ENCODE measurements at regions not wholly inside any gene's neighbourhood (a gene's known extent, or its start where the extent isn't known, plus 50 kb on each side); places are given as distances from the start of the nearest gene placed in this dataset.

- Histone ChIP-seq H3K9me3 (no peaks in the 10 kb centered on the region), H3K4me1 (no peaks in the 10 kb centered on the region), H3K4me3 (no peak overlapping the region), H3K27ac (no peak overlapping the region), H3K36me3 (replicated peaks in 1 of 2; ENCODE audit: insufficient read depth in 1 of 2, low read depth in 2 of 2) (no peaks in the 10 kb centered on the region), H3K27me3 (no peaks in the 10 kb centered on the region)
- ATAC-seq (no peak), DNase-seq (no peak)
- 7 to 9% methylated on average over 5 to 7 of the region's 7 CpGs for WGBS, 2 donors
- TF ChIP-seq, protein P1, sequence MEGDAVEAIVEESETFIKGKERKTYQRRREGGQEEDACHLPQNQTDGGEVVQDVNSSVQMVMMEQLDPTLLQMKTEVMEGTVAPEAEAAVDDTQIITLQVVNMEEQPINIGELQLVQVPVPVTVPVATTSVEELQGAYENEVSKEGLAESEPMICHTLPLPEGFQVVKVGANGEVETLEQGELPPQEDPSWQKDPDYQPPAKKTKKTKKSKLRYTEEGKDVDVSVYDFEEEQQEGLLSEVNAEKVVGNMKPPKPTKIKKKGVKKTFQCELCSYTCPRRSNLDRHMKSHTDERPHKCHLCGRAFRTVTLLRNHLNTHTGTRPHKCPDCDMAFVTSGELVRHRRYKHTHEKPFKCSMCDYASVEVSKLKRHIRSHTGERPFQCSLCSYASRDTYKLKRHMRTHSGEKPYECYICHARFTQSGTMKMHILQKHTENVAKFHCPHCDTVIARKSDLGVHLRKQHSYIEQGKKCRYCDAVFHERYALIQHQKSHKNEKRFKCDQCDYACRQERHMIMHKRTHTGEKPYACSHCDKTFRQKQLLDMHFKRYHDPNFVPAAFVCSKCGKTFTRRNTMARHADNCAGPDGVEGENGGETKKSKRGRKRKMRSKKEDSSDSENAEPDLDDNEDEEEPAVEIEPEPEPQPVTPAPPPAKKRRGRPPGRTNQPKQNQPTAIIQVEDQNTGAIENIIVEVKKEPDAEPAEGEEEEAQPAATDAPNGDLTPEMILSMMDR (IDR thresholded peaks at IDR 0.05) = no peak
- no peak for TF ChIP-seq POLR2A (IDR thresholded peaks at IDR 0.05)
- intact Hi-C loops (cut with DNase I) = no loop called here
These were observed 145.9 kb upstream of the LHX1 start for GRCh38 chr17:36791150-36791941.

GRCh38 chr17:36791942-36792475 is 145.3 kb upstream of the LHX1 start:
- Histone ChIP-seq H3K4me1 (no peaks in the 10 kb centered on the region), H3K36me3 (replicated peaks in 1 of 2; ENCODE audit: insufficient read depth in 1 of 2, low read depth in 2 of 2) (no peaks in the 10 kb centered on the region), H3K4me3 (no peak overlapping the region), H3K27me3 (no peaks in the 10 kb centered on the region), H3K9me3 (no peaks in the 10 kb centered on the region), H3K27ac (no peak overlapping the region)
- ATAC-seq = no peak
- WGBS, 2 donors = 10 to 12% methylated on average over 11 to 13 of the region's 13 CpGs
- intact Hi-C loops (cut with DNase I) = no loop called here
- DNase-seq = no peak
- TF ChIP-seq, protein P1 (IDR thresholded peaks at IDR 0.05) = no peak
- TF ChIP-seq POLR2A (IDR thresholded peaks at IDR 0.05) = no peak

- no peak for DNase-seq
- Histone ChIP-seq H3K27me3 (no peaks in the 10 kb centered on the region), H3K4me3 (no peak overlapping the region), H3K4me1 (no peaks in the 10 kb centered on the region), H3K27ac (no peak overlapping the region), H3K36me3 (replicated peaks in 1 of 2; ENCODE audit: insufficient read depth in 1 of 2, low read depth in 2 of 2) (no peaks in the 10 kb centered on the region), H3K9me3 (peaks cover 0 to 4% (median 0%) of the 10 kb centered on the region in 3 donors)
- intact Hi-C loops (cut with DNase I) = no loop called here
- no peak for ATAC-seq
- 82 to 87% methylated on average over 5 of the region's 5 CpGs for WGBS, 2 donors
- no peak for TF ChIP-seq POLR2A (IDR thresholded peaks at IDR 0.05)
- TF ChIP-seq, protein P1 (IDR thresholded peaks at IDR 0.05) = no peak
These were observed 144.4 kb upstream of the LHX1 start for GRCh38 chr17:36792849-36793248.

- DNase-seq (no peak), ATAC-seq (no peak)
- intact Hi-C loops (cut with DNase I) = no loop called here
- Histone ChIP-seq H3K4me3 (no peak overlapping the region), H3K27ac (no peak overlapping the region), H3K4me1 (no peaks in the 10 kb centered on the region), H3K9me3 (peaks cover 0 to 4% (median 0%) of the 10 kb centered on the region in 3 donors), H3K36me3 (replicated peaks in 1 of 2; ENCODE audit: insufficient read depth in 1 of 2, low read depth in 2 of 2) (no peaks in the 10 kb centered on the region), H3K27me3 (no peaks in the 10 kb centered on the region)
- TF ChIP-seq, protein P1 (IDR thresholded peaks at IDR 0.05) = no peak
- no peak for TF ChIP-seq POLR2A (IDR thresholded peaks at IDR 0.05)
- 56 to 61% methylated on average over 2 of the region's 2 CpGs for WGBS, 2 donors
These were observed 143.3 kb upstream of the LHX1 start for GRCh38 chr17:36793976-36794375.
